Hepatocyte (in vitro differentiated cells): ENCODE measurements at regions not wholly inside any gene's neighbourhood (a gene's known extent, or its start where the extent isn't known, plus 50 kb on each side); places are given as distances from the start of the nearest gene placed in this dataset.

Experiments
- DNase-seq: peaks from one replicate; pipeline ENCODE4 v3.0.0-alpha.2; 2016; ENCODE audit warnings: low spot score
- H2AFZ ChIP-seq: fragments of 200-600 bp; sonication (generic); 2 replicates; pipeline ENCODE4 v1.6.0; 2016; ENCODE audit warnings: antibody characterized with exemption, mild to moderate bottlenecking
- H3K27ac ChIP-seq: fragments of 200-600 bp; sonication (generic); 2 replicates; pipeline ENCODE4 v1.5.1; 2016; ENCODE audit warnings: mild to moderate bottlenecking
- H3K27me3 ChIP-seq: fragments of 200-600 bp; sonication (generic); 2 replicates; pipeline ENCODE4 v1.6.1; 2016
- H3K36me3 ChIP-seq: fragments of 200-600 bp; sonication (generic); replicated peaks from 2 replicates; pipeline ENCODE4 v1.5.1; 2016; ENCODE audit warnings: low read depth; ENCODE audit not compliant: insufficient read depth
- H3K4me1 ChIP-seq: fragments of 200-600 bp; sonication (generic); 2 replicates; pipeline ENCODE4 v1.5.1; 2016; ENCODE audit warnings: mild to moderate bottlenecking, moderate library complexity; ENCODE audit not compliant: insufficient read depth
- H3K4me2 ChIP-seq: fragments of 200-600 bp; sonication (generic); 2 replicates; pipeline ENCODE4 v1.6.0; 2016
- H3K4me3 ChIP-seq: fragments of 200-600 bp; sonication (generic); 2 replicates; pipeline ENCODE4 v1.5.1; 2016; ENCODE audit warnings: mild to moderate bottlenecking
- H3K79me2 ChIP-seq: fragments of 200-600 bp; sonication (generic); 2 replicates; pipeline ENCODE4 v1.6.0; 2017; ENCODE audit warnings: mild to moderate bottlenecking
- H3K9me2 ChIP-seq: fragments of 200-600 bp; sonication (generic); replicated peaks from 2 replicates; pipeline ENCODE4 v1.6.0; 2017; ENCODE audit warnings: mild to moderate bottlenecking; ENCODE audit not compliant: insufficient read depth
- H3K9me3 ChIP-seq: fragments of 200-600 bp; sonication (generic); 2 replicates; pipeline ENCODE4 v1.5.1; 2016; ENCODE audit warnings: low read depth, mild to moderate bottlenecking
- H4K20me1 ChIP-seq: fragments of 200-600 bp; sonication (generic); 2 replicates; pipeline ENCODE4 v1.6.0; 2016; ENCODE audit warnings: mild to moderate bottlenecking; ENCODE audit not compliant: insufficient read depth, poor library complexity, severe bottlenecking
- EZH2 ChIP-seq: fragments of 200-600 bp; sonication (generic); IDR thresholded peaks from 2 replicates; pipeline ENCODE4 v1.6.1; 2016; ENCODE audit warnings: antibody characterized with exemption, mild to moderate bottlenecking, borderline replicate concordance
- EZH2phosphoT487 ChIP-seq: fragments of 200-600 bp; sonication (generic); IDR thresholded peaks from one replicate; pipeline ENCODE4 v1.6.1; 2018; ENCODE audit warnings: antibody characterized with exemption, mild to moderate bottlenecking, low read depth, moderate library complexity; ENCODE audit not compliant: unreplicated experiment, severe bottlenecking
- WGBS: methylation state at CpG from one replicate; pipeline ENCODE4 v1.1.6; 2016; ENCODE audit warnings: low lambda C conversion rate; ENCODE audit errors: missing lambda C conversion rate; 5-methylcytosine and 5-hydroxymethylcytosine counted together
- TF ChIP-seq, protein P1 (sequence below): fragments of 200-600 bp; sonication (generic); IDR thresholded peaks from 2 replicates; pipeline ENCODE4 v1.5.1; 2016; ENCODE audit warnings: antibody characterized with exemption, mild to moderate bottlenecking; ENCODE audit not compliant: poor library complexity

DNA sequence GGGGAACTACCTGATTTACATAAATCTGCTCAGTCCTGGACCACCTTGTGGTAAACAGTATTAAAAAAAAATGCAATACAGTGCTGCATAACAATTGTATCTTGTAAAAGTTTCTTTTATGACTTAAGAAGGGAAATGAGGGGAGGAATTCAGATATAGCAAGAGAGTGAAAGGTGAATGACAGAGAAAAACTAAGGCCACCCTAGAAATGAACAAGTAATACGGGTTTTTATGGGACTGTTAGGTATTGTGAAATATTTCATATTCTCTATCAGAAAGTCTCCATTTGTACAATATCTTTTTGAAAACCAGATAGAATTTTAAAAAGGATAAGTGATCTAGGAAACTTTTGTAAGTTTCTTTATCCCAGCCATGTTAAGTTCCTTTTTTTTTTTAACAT, 69.7 kb upstream of the NOCT start:
- no peak for DNase-seq
- no peak overlapping the region for H3K27ac ChIP-seq
- WGBS, result 81% methylated on average over 1 of the region's 1 CpG

DNA sequence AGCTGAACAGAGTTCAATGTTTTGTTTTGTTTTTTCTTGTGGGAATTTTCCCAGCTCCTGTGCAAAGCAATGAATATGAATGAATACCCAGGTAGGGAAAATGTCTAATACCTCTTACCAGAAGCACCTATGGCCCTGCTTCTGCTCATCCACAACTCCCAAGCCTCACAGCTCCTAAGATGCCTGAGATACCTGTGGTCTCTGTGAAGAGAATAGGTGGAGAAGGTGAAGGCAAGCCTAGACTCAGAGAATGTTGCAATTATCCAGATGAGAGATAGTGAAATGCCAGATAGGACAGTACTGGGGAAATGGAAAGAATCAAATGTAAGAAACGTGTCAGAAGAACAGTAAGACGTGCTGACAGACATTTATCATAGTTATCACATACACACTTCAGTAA, 70.2 kb upstream of the NOCT start:
- TF ChIP-seq EZH2, result no peak
- TF ChIP-seq, protein P1, sequence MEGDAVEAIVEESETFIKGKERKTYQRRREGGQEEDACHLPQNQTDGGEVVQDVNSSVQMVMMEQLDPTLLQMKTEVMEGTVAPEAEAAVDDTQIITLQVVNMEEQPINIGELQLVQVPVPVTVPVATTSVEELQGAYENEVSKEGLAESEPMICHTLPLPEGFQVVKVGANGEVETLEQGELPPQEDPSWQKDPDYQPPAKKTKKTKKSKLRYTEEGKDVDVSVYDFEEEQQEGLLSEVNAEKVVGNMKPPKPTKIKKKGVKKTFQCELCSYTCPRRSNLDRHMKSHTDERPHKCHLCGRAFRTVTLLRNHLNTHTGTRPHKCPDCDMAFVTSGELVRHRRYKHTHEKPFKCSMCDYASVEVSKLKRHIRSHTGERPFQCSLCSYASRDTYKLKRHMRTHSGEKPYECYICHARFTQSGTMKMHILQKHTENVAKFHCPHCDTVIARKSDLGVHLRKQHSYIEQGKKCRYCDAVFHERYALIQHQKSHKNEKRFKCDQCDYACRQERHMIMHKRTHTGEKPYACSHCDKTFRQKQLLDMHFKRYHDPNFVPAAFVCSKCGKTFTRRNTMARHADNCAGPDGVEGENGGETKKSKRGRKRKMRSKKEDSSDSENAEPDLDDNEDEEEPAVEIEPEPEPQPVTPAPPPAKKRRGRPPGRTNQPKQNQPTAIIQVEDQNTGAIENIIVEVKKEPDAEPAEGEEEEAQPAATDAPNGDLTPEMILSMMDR, result no peak
- no peak for TF ChIP-seq EZH2phosphoT487
- no peaks in the 10 kb centered on the region for H3K36me3 ChIP-seq
- H3K9me3 ChIP-seq, result no peaks in the 10 kb centered on the region
- H3K27ac ChIP-seq, result no peak overlapping the region
- no peaks in the 10 kb centered on the region for H3K9me2 ChIP-seq
- no peaks in the 10 kb centered on the region for H3K27me3 ChIP-seq
- H4K20me1 ChIP-seq, result no peaks in the 10 kb centered on the region
- no peak overlapping the region for H3K4me2 ChIP-seq
- H3K4me3 ChIP-seq, result no peak overlapping the region
- no peak for DNase-seq
- peaks cover 4% of the 10 kb centered on the region for H3K4me1 ChIP-seq
- 85% methylated on average over 2 of the region's 2 CpGs for WGBS
- no peak overlapping the region for H2AFZ ChIP-seq
- H3K79me2 ChIP-seq, result no peaks in the 10 kb centered on the region

More for the DNA sequence above, 69.7 kb upstream of the NOCT start:
- H3K79me2 ChIP-seq, result no peaks in the 10 kb centered on the region
- no peak overlapping the region for H2AFZ ChIP-seq
- no peak overlapping the region for H3K4me2 ChIP-seq
- H3K36me3 ChIP-seq, result no peaks in the 10 kb centered on the region
- no peak for TF ChIP-seq EZH2
- TF ChIP-seq, protein P1, result no peak
- TF ChIP-seq EZH2phosphoT487, result no peak
- no peak overlapping the region for H3K4me3 ChIP-seq
- no peaks in the 10 kb centered on the region for H4K20me1 ChIP-seq
- H3K9me2 ChIP-seq, result no peaks in the 10 kb centered on the region
- H3K27me3 ChIP-seq, result no peaks in the 10 kb centered on the region
- peaks cover 4% of the 10 kb centered on the region for H3K4me1 ChIP-seq
- H3K9me3 ChIP-seq, result no peaks in the 10 kb centered on the region

DNA sequence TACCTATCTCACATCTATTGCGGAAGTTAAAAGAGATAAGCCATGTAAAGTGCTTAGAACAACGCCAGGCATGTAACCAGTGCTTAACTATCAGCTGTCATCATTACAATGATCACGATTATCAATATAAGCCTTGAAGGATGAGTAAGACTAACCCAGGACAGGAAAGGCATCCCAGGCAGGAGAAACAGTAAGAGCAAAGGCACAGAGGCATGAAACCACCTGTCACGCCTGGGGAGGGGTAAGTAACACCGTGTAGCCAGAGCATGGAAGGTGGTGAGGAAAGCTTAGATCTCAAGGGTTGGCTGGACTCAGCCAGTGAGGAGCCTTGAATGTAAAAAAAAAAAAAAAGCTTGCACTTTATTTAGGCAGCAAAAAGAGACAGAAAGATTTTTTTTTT, 71.7 kb upstream of the NOCT start:
- no peaks in the 10 kb centered on the region for H3K9me2 ChIP-seq
- no peaks in the 10 kb centered on the region for H4K20me1 ChIP-seq
- H3K4me2 ChIP-seq, result no peak overlapping the region
- H3K27ac ChIP-seq, result no peak overlapping the region
- no peaks in the 10 kb centered on the region for H3K9me3 ChIP-seq
- no peaks in the 10 kb centered on the region for H3K27me3 ChIP-seq
- no peak for DNase-seq
- H3K79me2 ChIP-seq, result no peaks in the 10 kb centered on the region
- H3K4me1 ChIP-seq, result peaks cover 4% of the 10 kb centered on the region
- H2AFZ ChIP-seq, result no peak overlapping the region
- no peak overlapping the region for H3K4me3 ChIP-seq
- no peaks in the 10 kb centered on the region for H3K36me3 ChIP-seq
- 90% methylated on average over 5 of the region's 5 CpGs for WGBS
- TF ChIP-seq EZH2 (no peak), EZH2phosphoT487 (no peak)
- TF ChIP-seq, protein P1, result no peak

DNA sequence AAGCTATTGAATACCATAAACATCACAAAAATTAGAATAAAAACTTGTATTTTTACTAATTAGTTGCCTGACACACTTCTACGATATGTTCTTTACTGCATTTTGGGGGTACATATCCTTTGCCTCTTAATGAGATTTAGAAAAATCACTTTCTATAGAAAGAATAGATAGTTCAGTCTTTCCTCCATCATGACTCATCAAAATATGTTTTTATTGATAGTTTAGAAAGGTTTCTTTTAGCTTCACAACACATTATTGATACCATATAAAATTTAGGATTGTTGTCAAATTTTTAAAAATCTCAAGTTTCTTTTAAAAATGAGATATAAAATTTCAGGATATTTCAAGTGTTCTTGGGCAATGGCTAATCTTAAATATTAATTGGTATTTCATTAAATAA, 74.5 kb upstream of the NOCT start:
- H3K9me3 ChIP-seq, result no peaks in the 10 kb centered on the region
- peaks cover 6% of the 10 kb centered on the region for H3K4me1 ChIP-seq
- H4K20me1 ChIP-seq, result no peaks in the 10 kb centered on the region
- H3K4me2 ChIP-seq, result no peak overlapping the region
- WGBS, result 94% methylated on average over 1 of the region's 1 CpG
- no peaks in the 10 kb centered on the region for H3K79me2 ChIP-seq
- TF ChIP-seq, protein P1, result no peak
- TF ChIP-seq EZH2phosphoT487 (no peak), EZH2 (no peak)
- no peak overlapping the region for H2AFZ ChIP-seq
- H3K27ac ChIP-seq, result no peak overlapping the region
- H3K36me3 ChIP-seq, result no peaks in the 10 kb centered on the region
- no peaks in the 10 kb centered on the region for H3K27me3 ChIP-seq
- H3K4me3 ChIP-seq, result no peak overlapping the region
- H3K9me2 ChIP-seq, result no peaks in the 10 kb centered on the region
- DNase-seq, result no peak
